Upper lobe of right lung (tissue), 1 donor: ENCODE measurements at regions not wholly inside any gene's neighbourhood (a gene's known extent, or its start where the extent isn't known, plus 50 kb on each side); places are given as distances from the start of the nearest gene placed in this dataset.
A peak's percentile ranks its signal among the peaks of the same experiment; 100 is the strongest.

Experiments
- ATAC-seq: fragments of 200-7000 bp; cut with Tn5 transposase; one replicate; pipeline ENCODE4 v1.9.1; 2020; ENCODE audit warnings: mild to moderate bottlenecking, moderate library complexity
- DNase-seq: peaks from one replicate; pipeline ENCODE4 v3.0.0-alpha.2; 2020
- H3K27ac ChIP-seq: fragments of 200-600 bp; one replicate; pipeline ENCODE4 v1.8.0; 2022
- H3K27me3 ChIP-seq: fragments of 200-600 bp; one replicate; pipeline ENCODE4 v1.8.0; 2022; ENCODE audit warnings: mild to moderate bottlenecking
- H3K36me3 ChIP-seq: fragments of 200-600 bp; one replicate; pipeline ENCODE4 v1.8.0; 2022
- H3K4me1 ChIP-seq: fragments of 200-600 bp; one replicate; pipeline ENCODE4 v1.8.0; 2022
- H3K4me3 ChIP-seq: fragments of 200-600 bp; one replicate; pipeline ENCODE4 v1.8.0; 2022; ENCODE audit warnings: mild to moderate bottlenecking
- H3K9me3 ChIP-seq: fragments of 200-600 bp; one replicate; pipeline ENCODE4 v1.8.0; 2022
- intact Hi-C: fragments of 100-400 bp; cut with DNase I; formaldehyde crosslinking; loops from one replicate; pipeline ENCODE4 v1.11.0; 2022
- TF ChIP-seq, protein P1 (sequence below): fragments of 200-600 bp; IDR thresholded peaks from one replicate; pipeline ENCODE4 v1.8.0; 2022; ENCODE audit warnings: antibody characterized with exemption
- donor health status: DM: no; HTN: yes; CAD: no; lungs with severe emphysema.

DNA sequence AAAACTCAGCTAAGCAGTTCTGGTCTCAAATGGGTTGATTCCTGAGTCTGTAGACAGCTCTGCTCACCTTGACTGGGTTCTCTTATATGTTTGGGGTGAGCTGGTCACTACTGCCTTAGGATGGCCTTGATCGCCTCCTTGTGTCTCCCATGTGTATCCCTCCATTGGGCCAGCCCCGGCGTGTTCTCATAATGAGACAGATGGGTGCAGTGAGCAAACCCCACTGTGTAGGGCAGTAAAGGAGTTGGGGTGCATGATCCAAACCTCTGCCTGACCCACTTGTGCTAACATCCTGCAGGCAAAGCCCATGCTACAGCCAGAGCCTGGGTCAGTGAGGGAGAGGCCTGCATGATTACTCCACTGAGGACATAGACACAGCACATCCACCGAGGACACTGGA, 657.6 kb downstream of the BRD1 start:
- Histone ChIP-seq H3K36me3 (no peaks in the 10 kb centered on the region), H3K27ac (no peak overlapping the region), H3K4me3 (no peak overlapping the region), H3K9me3 (no peaks in the 10 kb centered on the region), H3K27me3 (peaks cover 6% of the 10 kb centered on the region), H3K4me1 (no peaks in the 10 kb centered on the region)
- no peak for DNase-seq
- ATAC-seq = no peak
- TF ChIP-seq, protein P1, sequence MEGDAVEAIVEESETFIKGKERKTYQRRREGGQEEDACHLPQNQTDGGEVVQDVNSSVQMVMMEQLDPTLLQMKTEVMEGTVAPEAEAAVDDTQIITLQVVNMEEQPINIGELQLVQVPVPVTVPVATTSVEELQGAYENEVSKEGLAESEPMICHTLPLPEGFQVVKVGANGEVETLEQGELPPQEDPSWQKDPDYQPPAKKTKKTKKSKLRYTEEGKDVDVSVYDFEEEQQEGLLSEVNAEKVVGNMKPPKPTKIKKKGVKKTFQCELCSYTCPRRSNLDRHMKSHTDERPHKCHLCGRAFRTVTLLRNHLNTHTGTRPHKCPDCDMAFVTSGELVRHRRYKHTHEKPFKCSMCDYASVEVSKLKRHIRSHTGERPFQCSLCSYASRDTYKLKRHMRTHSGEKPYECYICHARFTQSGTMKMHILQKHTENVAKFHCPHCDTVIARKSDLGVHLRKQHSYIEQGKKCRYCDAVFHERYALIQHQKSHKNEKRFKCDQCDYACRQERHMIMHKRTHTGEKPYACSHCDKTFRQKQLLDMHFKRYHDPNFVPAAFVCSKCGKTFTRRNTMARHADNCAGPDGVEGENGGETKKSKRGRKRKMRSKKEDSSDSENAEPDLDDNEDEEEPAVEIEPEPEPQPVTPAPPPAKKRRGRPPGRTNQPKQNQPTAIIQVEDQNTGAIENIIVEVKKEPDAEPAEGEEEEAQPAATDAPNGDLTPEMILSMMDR = no peak
- intact Hi-C loops = no loop called here

DNA sequence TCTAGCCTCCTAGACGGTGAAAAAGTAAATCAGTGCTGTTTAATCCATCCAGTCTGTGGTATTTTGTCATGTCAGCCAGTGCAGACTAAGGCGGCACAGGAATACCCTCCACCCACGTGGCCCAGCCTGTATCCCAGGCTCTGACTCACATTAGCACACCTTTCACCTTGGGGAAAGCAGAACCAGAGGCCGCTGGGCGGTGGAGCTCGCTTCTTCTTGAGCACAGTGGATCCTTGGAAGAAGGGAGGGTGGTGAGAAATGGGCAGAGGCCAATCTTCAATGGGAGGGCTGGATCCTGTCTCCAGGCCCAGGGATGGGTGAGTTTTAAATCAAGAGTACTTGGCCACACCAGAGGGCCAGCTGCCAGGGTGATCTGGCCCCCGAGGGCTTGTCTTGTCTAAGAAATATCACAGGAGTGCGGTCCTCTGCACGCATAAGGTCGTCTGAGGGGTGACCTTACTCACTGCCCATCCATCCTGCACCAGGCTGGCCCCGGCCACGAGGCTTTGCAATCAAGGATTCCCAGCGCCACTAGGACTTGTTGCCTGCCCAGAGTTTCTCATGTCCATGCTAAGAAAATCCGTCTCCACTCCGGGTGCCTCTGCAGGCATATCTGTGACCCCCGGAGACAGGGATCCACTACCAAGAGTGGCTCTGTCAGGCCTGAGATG, 658.5 kb downstream of the BRD1 start:
- ATAC-seq (no peak), DNase-seq (peak; percentile 56)
- no peaks in the 10 kb centered on the region for H3K27me3 ChIP-seq
- intact Hi-C loops = no loop called here
- no peak overlapping the region for H3K27ac ChIP-seq
- H3K4me1 ChIP-seq = no peaks in the 10 kb centered on the region
- TF ChIP-seq, protein P1 = no peak
- H3K36me3 ChIP-seq = no peaks in the 10 kb centered on the region
- H3K9me3 ChIP-seq = no peaks in the 10 kb centered on the region
- no peak overlapping the region for H3K4me3 ChIP-seq

DNA sequence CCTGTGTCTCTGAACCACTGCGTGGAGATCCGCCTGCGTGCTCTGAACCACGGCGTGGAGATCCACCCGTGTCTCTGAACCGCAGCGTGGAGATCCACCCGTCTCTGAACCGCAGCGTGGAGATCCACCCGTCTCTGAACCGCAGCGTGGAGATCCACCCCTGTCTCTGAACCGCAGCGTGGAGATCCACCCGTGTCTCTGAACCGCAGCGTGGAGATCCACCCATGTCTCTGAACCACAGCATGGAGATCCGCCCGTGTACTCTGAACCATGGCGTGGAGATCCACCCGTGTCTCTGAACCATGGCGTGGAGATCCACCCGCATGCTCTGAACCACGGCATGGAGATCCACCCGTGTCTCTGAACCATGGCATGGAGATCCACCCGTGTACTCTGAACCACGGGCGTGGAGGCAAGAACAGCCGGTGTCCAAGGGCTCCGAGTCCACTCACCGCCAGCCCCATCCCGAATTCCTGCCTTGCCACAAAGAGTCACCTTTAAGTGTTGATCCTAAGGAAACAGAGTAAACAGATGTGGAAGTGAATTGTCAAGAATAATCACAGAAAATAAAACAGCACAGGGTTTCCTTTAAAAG, 659.4 kb downstream of the BRD1 start:
- H3K36me3 ChIP-seq = no peaks in the 10 kb centered on the region
- intact Hi-C loops = no loop called here
- ATAC-seq (no peak), DNase-seq (no peak)
- TF ChIP-seq, protein P1 = no peak
- no peak overlapping the region for H3K27ac ChIP-seq
- no peaks in the 10 kb centered on the region for H3K9me3 ChIP-seq
- H3K4me1 ChIP-seq = no peaks in the 10 kb centered on the region
- H3K27me3 ChIP-seq = peaks cover 4% of the 10 kb centered on the region
- no peak overlapping the region for H3K4me3 ChIP-seq

DNA sequence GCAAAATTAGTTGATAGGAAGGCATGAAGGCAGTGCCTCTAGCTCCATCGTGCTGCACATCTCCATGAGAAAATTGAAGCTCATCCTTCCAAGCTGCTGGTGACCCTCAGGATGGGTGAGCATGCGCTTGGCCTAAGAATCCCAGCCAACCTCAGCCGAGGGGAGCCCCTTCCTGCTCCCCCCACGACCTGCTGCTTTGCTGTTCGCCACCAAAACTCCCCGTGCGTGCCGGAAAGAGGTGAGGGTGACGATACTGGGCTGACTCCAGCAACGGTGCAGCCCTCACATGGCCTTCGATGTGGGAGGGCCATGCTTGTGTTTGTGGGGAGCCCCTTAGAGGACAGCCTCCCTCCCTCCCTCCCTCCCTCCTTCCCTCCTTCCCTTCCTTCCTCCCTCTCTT, 660.9 kb downstream of the BRD1 start:
- Histone ChIP-seq H3K36me3 (no peaks in the 10 kb centered on the region), H3K9me3 (no peaks in the 10 kb centered on the region), H3K27ac (no peak overlapping the region), H3K27me3 (peaks cover 13% of the 10 kb centered on the region), H3K4me3 (no peak overlapping the region), H3K4me1 (no peaks in the 10 kb centered on the region)
- DNase-seq = peak; percentile 36
- no peak for ATAC-seq
- intact Hi-C loops = no loop called here
- TF ChIP-seq, protein P1 = no peak

DNA sequence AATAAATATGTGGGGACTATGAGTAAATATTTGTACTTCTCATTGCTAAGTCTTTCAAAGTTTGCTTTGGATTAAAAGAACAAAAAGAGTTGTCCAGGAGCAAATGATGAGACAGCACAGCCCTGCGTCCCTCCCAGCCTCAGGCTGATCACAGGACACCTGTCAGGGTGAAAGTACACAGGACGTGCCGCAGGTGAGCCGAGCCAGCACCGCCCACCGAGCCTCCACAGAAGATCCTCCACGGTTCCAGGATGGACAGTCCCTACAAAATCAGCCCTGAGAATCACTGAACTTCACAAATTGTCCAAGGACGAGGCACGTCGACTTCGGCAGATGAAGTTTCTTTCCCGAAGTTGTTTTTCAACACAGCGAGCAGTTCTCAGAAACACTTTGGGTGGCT, 661.5 kb downstream of the BRD1 start:
- Histone ChIP-seq H3K27me3 (peaks cover 19% of the 10 kb centered on the region), H3K4me3 (no peak overlapping the region), H3K4me1 (no peaks in the 10 kb centered on the region), H3K27ac (no peak overlapping the region), H3K9me3 (no peaks in the 10 kb centered on the region), H3K36me3 (no peaks in the 10 kb centered on the region)
- no peak for ATAC-seq
- TF ChIP-seq, protein P1 = no peak
- DNase-seq = no peak
- intact Hi-C loops = no loop called here
